ENCODE measurements at regions not wholly inside any gene's neighbourhood (a gene's known extent, or its start where the extent isn't known, plus 50 kb on each side); places are given as distances from the start of the nearest gene placed in this dataset.

- H3K79me2 ChIP-seq, result no peaks in the 10 kb centered on the region
Observed at GRCh38 chr11:134535029-134536025, 123.3 kb upstream of the B3GAT1 start.

GRCh38 chr11:134533511-134533910 lies 121.5 kb upstream of the B3GAT1 start:
- H3K79me2 ChIP-seq, result no peaks in the 10 kb centered on the region
- no peak overlapping the region for H3K4me2 ChIP-seq (ENCODE audit: low read length)
- no peak overlapping the region for H3K27ac ChIP-seq
- no peak overlapping the region for H2AFZ ChIP-seq
- no peak overlapping the region for H3K4me3 ChIP-seq (ENCODE audit: low read depth, low read length)
- H3K9ac ChIP-seq, result no peak overlapping the region
- no peak for TF ChIP-seq CTCF (IDR thresholded peaks at IDR 0.05)
- no peaks in the 10 kb centered on the region for H3K27me3 ChIP-seq (ENCODE audit: control insufficient read depth, insufficient read depth, low read length)
- H3K4me1 ChIP-seq, result no peaks in the 10 kb centered on the region
- H3K36me3 ChIP-seq (ENCODE audit: control insufficient read depth, insufficient read depth, low read length), result no peaks in the 10 kb centered on the region
- no peaks in the 10 kb centered on the region for H3K9me3 ChIP-seq (ENCODE audit: control insufficient read depth, low read length)

More at GRCh38 chr11:134535029-134536025, 123.3 kb upstream of the B3GAT1 start:
- Histone ChIP-seq H3K4me1 (no peaks in the 10 kb centered on the region), H3K27ac (no peak overlapping the region), H3K9me3 (ENCODE audit: control insufficient read depth, low read length) (no peaks in the 10 kb centered on the region), H2AFZ (no peak overlapping the region), H3K27me3 (ENCODE audit: control insufficient read depth, insufficient read depth, low read length) (no peaks in the 10 kb centered on the region), H3K36me3 (ENCODE audit: control insufficient read depth, insufficient read depth, low read length) (no peaks in the 10 kb centered on the region), H3K4me2 (ENCODE audit: low read length) (no peak overlapping the region), H3K9ac (no peak overlapping the region), H3K4me3 (ENCODE audit: low read depth, low read length) (no peak overlapping the region)
- no peak for TF ChIP-seq CTCF (IDR thresholded peaks at IDR 0.05)

GRCh38 chr11:134532921-134533421 lies 120.9 kb upstream of the B3GAT1 start:
- Histone ChIP-seq H2AFZ (no peak overlapping the region), H3K36me3 (ENCODE audit: control insufficient read depth, insufficient read depth, low read length) (no peaks in the 10 kb centered on the region), H3K4me1 (no peaks in the 10 kb centered on the region), H3K27me3 (ENCODE audit: control insufficient read depth, insufficient read depth, low read length) (no peaks in the 10 kb centered on the region), H3K9ac (no peak overlapping the region), H3K4me2 (ENCODE audit: low read length) (no peak overlapping the region), H3K9me3 (ENCODE audit: control insufficient read depth, low read length) (no peaks in the 10 kb centered on the region), H3K27ac (no peak overlapping the region), H3K79me2 (no peaks in the 10 kb centered on the region), H3K4me3 (ENCODE audit: low read depth, low read length) (no peak overlapping the region)
- TF ChIP-seq CTCF (IDR thresholded peaks at IDR 0.05), result no peak

- Histone ChIP-seq H3K4me3 (ENCODE audit: low read depth, low read length) (no peak overlapping the region), H3K4me2 (ENCODE audit: low read length) (no peak overlapping the region), H3K9ac (no peak overlapping the region), H3K27ac (no peak overlapping the region), H3K4me1 (no peaks in the 10 kb centered on the region), H2AFZ (no peak overlapping the region), H3K9me3 (ENCODE audit: control insufficient read depth, low read length) (no peaks in the 10 kb centered on the region), H3K36me3 (ENCODE audit: control insufficient read depth, insufficient read depth, low read length) (no peaks in the 10 kb centered on the region), H3K27me3 (ENCODE audit: control insufficient read depth, insufficient read depth, low read length) (no peaks in the 10 kb centered on the region), H3K79me2 (no peaks in the 10 kb centered on the region)
- TF ChIP-seq CTCF (IDR thresholded peaks at IDR 0.05), result no peak
Observed at GRCh38 chr11:134532131-134532920, 120.3 kb upstream of the B3GAT1 start.

Data from parathyroid adenoma (tissue), 2 donors.